ENCODE measurements at regions not wholly inside any gene's neighbourhood (a gene's known extent, or its start where the extent isn't known, plus 50 kb on each side); places are given as distances from the start of the nearest gene placed in this dataset.

- Histone ChIP-seq H2AK5ac (ENCODE audit: insufficient read length, low read length) (no peak overlapping the region), H3K79me1 (ENCODE audit: insufficient read depth, low read depth, low read length, poor library complexity, severe bottlenecking) (no peaks in the 10 kb centered on the region), H2BK20ac (ENCODE audit: low read depth, low read length, poor library complexity, severe bottlenecking) (no peak overlapping the region), H3K9me3 (ENCODE audit: control insufficient read depth, low read depth, low read length) (no peaks in the 10 kb centered on the region), H3K4ac (ENCODE audit: low read depth, low read length) (no peak overlapping the region), H2BK5ac (ENCODE audit: insufficient read length, low read length) (no peak overlapping the region), H3K23ac (ENCODE audit: insufficient read length, low read depth, low read length) (no peak overlapping the region), H3K4me2 (ENCODE audit: insufficient read depth, insufficient read length, low read length) (no peak overlapping the region), H3K27ac (ENCODE audit: insufficient read length, low read depth, low read length) (peak overlapping the region; percentile 100), H4K20me1 (ENCODE audit: control insufficient read depth, insufficient read depth, insufficient read length) (no peaks in the 10 kb centered on the region), H4K5ac (ENCODE audit: insufficient read length, low read depth, low read length) (no peak overlapping the region), H3K18ac (ENCODE audit: insufficient read length, low read depth, low read length) (peak overlapping the region; percentile 67), H2BK12ac (ENCODE audit: insufficient read length, low read depth, low read length) (no peak overlapping the region), H4K91ac (ENCODE audit: insufficient read length, low read depth, low read length) (no peak overlapping the region), H3K56ac (ENCODE audit: insufficient read length, low read depth, low read length) (no peak overlapping the region), H3K9ac (ENCODE audit: extremely low read depth, insufficient read length, low read length) (peak overlapping the region; percentile 26), H3K4me1 (ENCODE audit: insufficient read depth, low read length) (peaks cover 16% of the 10 kb centered on the region), H3K14ac (ENCODE audit: insufficient read depth, low read length) (no peak overlapping the region), H3K79me2 (ENCODE audit: insufficient read depth, low read length) (no peaks in the 10 kb centered on the region), H3K27me3 (ENCODE audit: insufficient read depth, low read length) (no peaks in the 10 kb centered on the region), H2BK120ac (ENCODE audit: low read depth, low read length, poor library complexity, severe bottlenecking) (no peak overlapping the region), H2AFZ (ENCODE audit: low read length) (no peak overlapping the region), H4K8ac (replicated peaks; ENCODE audit: insufficient read length, low read depth, low read length) (no peak overlapping the region), H3T11ph (ENCODE audit: low read length) (peak overlapping the region; percentile 26), H2BK15ac (ENCODE audit: low read depth, low read length) (no peak overlapping the region), H3K23me2 (ENCODE audit: insufficient read length, low read depth, low read length, poor library complexity, severe bottlenecking) (no peaks in the 10 kb centered on the region)
- peak overlapping the region; percentile 95 to 100 (median 98); a peak in 5 of 7 replicates for H3K27ac Mint-ChIP-seq
- peaks cover 3 to 13% (median 9%) of the 10 kb centered on the region in 3 experiments; a peak in 6 of 7 replicates for H3K36me3 Mint-ChIP-seq (ENCODE audit: insufficient read depth in 1 of 3, low read depth in 3 of 3)
- no peak overlapping the region for H3K4me3 Mint-ChIP-seq
- no peaks in the 10 kb centered on the region for H3K27me3 Mint-ChIP-seq (ENCODE audit: low read depth)
- no peak for TF ChIP-seq CTCF (conservative IDR thresholded peaks at IDR 0.05)
- H3K9me3 Mint-ChIP-seq, result peaks cover 14 to 18% of the 10 kb centered on the region in 2 experiments
- no peak for DNase-seq
- no CpG with 5 or more reads among the region's 6 CpGs for WGBS (ENCODE audit: extremely low coverage, insufficient read length, low lambda C conversion rate)
- H3K4me1 Mint-ChIP-seq, result peaks cover 50% of the 10 kb centered on the region in 2 experiments
Observed at GRCh38 chr12:14256121-14256520, 109.4 kb upstream of the ATF7IP start.
